Osteocyte (in vitro differentiated cells): ENCODE measurements at regions not wholly inside any gene's neighbourhood (a gene's known extent, or its start where the extent isn't known, plus 50 kb on each side); places are given as distances from the start of the nearest gene placed in this dataset.

ENCODE experiments used
- DNase-seq: peaks from one replicate; pipeline ENCODE4 v3.0.0; 2021; ENCODE audit warnings: mixed read lengths; ENCODE audit not compliant: unreplicated experiment; ENCODE audit errors: extremely low spot score
- H3K27ac Mint-ChIP-seq: one replicate; pipeline ENCODE4 v1.8.0; 2021; ENCODE audit warnings: mild to moderate bottlenecking, mixed read lengths; ENCODE audit not compliant: unreplicated experiment
- H3K27me3 Mint-ChIP-seq: one replicate; pipeline ENCODE4 v1.8.0; 2021; ENCODE audit warnings: mixed read lengths; ENCODE audit not compliant: unreplicated experiment
- H3K36me3 Mint-ChIP-seq: one replicate; pipeline ENCODE4 v1.8.0; 2021; ENCODE audit warnings: mixed read lengths; ENCODE audit not compliant: unreplicated experiment
- H3K4me1 Mint-ChIP-seq: one replicate; pipeline ENCODE4 v1.8.0; 2021; ENCODE audit warnings: mixed read lengths; ENCODE audit not compliant: unreplicated experiment
- H3K4me3 Mint-ChIP-seq: one replicate; pipeline ENCODE4 v1.8.0; 2021; ENCODE audit warnings: mild to moderate bottlenecking, moderate library complexity, mixed read lengths; ENCODE audit not compliant: unreplicated experiment
- H3K9me3 Mint-ChIP-seq: one replicate; pipeline ENCODE4 v1.8.0; 2021; ENCODE audit warnings: mixed read lengths; ENCODE audit not compliant: unreplicated experiment
- CTCF ChIP-seq: fragments of 200-600 bp; sonication (generic); IDR thresholded peaks from 2 replicates; pipeline ENCODE4 v1.5.0; 2021; ENCODE audit warnings: antibody characterized with exemption, mild to moderate bottlenecking, moderate library complexity

DNA sequence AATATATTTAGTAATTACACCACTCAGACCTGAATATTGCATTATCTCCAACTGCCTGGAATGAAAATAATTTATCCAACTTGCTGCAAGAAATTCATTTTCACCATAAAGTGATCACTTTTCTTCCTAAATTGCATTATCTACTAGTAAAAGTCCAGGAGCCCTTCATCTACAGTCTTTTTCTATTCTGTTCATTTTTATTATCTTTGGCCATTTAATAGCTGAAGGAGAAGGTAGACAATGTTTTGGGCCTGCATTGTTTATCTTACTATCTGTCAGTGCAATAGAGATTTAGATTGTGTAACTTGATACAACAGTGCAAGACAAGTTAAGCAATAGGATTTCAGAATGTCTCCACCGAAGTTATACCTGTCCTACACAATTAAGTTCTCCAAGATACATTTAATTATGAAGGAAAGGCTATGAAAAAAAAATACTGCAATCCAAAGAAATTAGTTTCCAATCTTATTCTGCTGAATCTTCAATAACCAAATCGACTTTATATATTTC is 1339.7 kb upstream of the CDH6 start:
- Mint-ChIP-seq H3K9me3 (no peaks in the 10 kb centered on the region), H3K36me3 (no peaks in the 10 kb centered on the region), H3K4me3 (no peak overlapping the region), H3K4me1 (no peaks in the 10 kb centered on the region), H3K27me3 (peaks cover 32% of the 10 kb centered on the region), H3K27ac (no peak overlapping the region)
- TF ChIP-seq CTCF = no peak
- no peak for DNase-seq

DNA sequence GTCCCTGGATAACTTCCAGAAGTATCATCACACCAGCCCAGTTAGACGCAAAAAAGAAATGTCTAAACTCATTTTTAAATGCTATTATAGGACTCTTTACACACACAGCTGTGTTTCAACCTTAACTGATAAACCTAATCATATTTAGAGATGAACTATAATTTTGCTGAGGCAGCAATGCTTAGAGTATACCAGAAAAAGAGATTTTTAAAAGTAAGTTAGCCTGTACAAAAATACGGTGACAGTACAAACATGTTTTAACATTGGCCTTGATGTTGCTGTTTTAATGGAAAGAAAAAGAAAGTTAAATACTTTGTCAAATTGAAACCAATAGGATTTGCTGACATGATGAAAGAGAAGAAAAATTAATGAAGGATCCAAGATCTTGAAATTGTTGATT is 1341.2 kb upstream of the CDH6 start:
- Mint-ChIP-seq H3K27me3 (peaks cover 29% of the 10 kb centered on the region), H3K4me3 (no peak overlapping the region), H3K9me3 (no peaks in the 10 kb centered on the region), H3K27ac (no peak overlapping the region), H3K4me1 (no peaks in the 10 kb centered on the region), H3K36me3 (no peaks in the 10 kb centered on the region)
- no peak for DNase-seq
- TF ChIP-seq CTCF = no peak

GRCh38 chr5:29845206-29845605 is 1348.3 kb upstream of the CDH6 start:
- H3K4me3 Mint-ChIP-seq = no peak overlapping the region
- H3K4me1 Mint-ChIP-seq = no peaks in the 10 kb centered on the region
- no peak overlapping the region for H3K27ac Mint-ChIP-seq
- TF ChIP-seq CTCF = no peak
- no peaks in the 10 kb centered on the region for H3K9me3 Mint-ChIP-seq
- H3K36me3 Mint-ChIP-seq = no peaks in the 10 kb centered on the region
- H3K27me3 Mint-ChIP-seq = peaks cover 10% of the 10 kb centered on the region
- DNase-seq = no peak

DNA sequence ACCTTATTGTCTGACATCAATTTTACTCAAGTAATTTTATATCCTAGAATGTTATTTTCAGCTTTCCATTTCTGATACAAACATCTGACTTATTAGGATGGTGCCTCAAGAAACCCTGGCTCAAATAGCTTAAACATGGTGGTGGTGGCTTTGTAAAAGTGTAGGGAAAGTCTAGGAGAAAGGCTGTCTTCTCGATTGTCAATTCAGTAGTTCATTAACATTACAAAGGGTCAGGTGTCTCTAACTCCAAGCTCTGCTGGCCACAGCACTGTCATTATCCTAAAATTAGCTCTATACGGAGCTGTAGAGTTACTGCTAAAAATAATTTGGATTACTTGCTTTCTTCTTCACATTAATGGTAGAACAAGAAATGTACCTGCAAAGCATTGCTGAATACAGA is 1360.1 kb upstream of the CDH6 start:
- Mint-ChIP-seq H3K9me3 (peaks cover 6% of the 10 kb centered on the region), H3K4me3 (no peak overlapping the region), H3K27ac (no peak overlapping the region), H3K27me3 (peaks cover 51% of the 10 kb centered on the region), H3K4me1 (no peaks in the 10 kb centered on the region), H3K36me3 (no peaks in the 10 kb centered on the region)
- no peak for DNase-seq
- no peak for TF ChIP-seq CTCF

DNA sequence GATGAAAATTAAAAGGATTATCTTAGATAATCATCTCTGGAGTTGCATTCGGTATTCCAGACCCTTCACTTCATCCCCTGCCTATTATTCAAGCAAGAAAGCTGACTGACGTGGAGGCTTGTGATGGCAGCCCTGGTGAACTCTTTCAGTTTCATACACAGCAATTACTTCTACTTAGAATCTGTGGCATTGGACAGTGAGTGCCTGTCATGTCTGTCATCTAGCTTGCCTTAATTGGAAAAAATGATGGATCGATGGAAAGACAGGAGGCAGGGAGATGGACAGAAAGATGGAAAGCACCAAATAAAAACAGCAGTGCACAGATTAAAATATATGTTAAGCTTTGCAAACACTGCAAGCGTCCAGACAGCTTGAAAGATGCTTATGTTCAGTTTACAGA is 1371.0 kb upstream of the CDH6 start:
- no peaks in the 10 kb centered on the region for H3K9me3 Mint-ChIP-seq
- no peak overlapping the region for H3K4me3 Mint-ChIP-seq
- H3K27ac Mint-ChIP-seq = no peak overlapping the region
- DNase-seq = no peak
- no peaks in the 10 kb centered on the region for H3K4me1 Mint-ChIP-seq
- no peak for TF ChIP-seq CTCF
- H3K27me3 Mint-ChIP-seq = peaks cover 44% of the 10 kb centered on the region
- H3K36me3 Mint-ChIP-seq = no peaks in the 10 kb centered on the region
